Testis (tissue), 2 donors: ENCODE measurements at regions not wholly inside any gene's neighbourhood (a gene's known extent, or its start where the extent isn't known, plus 50 kb on each side); places are given as distances from the start of the nearest gene placed in this dataset.

ENCODE experiments used
- POLR2A ChIP-seq: fragments of 450-650 bp; IDR thresholded peaks from one replicate; pipeline ENCODE4 v1.6.1; 2017; ENCODE audit warnings: antibody characterized with exemption, mild to moderate bottlenecking, moderate library complexity
- TF ChIP-seq, protein P1 (sequence below), 3 experiments: fragments of 450-650 bp in 2 of 3; fragments of 200-600 bp in 1 of 3; sonication (generic) in 1 of 3; IDR thresholded peaks; one replicate each; pipeline ENCODE4 v1.5.1; 2016 to 2019; ENCODE audit warnings: antibody characterized with exemption in 3 of 3, mild to moderate bottlenecking in 2 of 3, moderate library complexity in 1 of 3

DNA sequence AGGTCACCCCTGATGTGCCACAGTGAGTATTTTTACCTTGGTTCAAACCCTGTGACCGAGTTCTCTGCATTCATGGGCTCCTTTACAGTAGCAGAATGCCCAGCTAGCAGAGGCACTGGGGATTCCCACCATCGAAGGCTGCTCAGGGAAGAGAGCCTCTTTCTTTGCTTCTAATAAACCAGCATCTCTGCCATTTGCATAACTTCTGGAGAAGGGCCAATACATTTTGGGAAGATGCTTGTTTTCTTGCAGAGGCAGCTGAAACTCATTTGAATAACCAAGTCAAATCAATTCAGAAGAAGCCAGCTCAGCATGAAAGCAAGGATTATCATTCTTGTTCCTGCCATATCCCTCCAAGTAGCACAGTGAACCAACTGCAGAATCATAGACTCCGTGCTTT, 82.9 kb upstream of the WDR11 start:
- TF ChIP-seq, protein P1, sequence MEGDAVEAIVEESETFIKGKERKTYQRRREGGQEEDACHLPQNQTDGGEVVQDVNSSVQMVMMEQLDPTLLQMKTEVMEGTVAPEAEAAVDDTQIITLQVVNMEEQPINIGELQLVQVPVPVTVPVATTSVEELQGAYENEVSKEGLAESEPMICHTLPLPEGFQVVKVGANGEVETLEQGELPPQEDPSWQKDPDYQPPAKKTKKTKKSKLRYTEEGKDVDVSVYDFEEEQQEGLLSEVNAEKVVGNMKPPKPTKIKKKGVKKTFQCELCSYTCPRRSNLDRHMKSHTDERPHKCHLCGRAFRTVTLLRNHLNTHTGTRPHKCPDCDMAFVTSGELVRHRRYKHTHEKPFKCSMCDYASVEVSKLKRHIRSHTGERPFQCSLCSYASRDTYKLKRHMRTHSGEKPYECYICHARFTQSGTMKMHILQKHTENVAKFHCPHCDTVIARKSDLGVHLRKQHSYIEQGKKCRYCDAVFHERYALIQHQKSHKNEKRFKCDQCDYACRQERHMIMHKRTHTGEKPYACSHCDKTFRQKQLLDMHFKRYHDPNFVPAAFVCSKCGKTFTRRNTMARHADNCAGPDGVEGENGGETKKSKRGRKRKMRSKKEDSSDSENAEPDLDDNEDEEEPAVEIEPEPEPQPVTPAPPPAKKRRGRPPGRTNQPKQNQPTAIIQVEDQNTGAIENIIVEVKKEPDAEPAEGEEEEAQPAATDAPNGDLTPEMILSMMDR (IDR thresholded peaks at IDR 0.05) = no peak
- no peak for TF ChIP-seq POLR2A
